CD14-positive monocyte (primary cell): ENCODE measurements at regions not wholly inside any gene's neighbourhood (a gene's known extent, or its start where the extent isn't known, plus 50 kb on each side); places are given as distances from the start of the nearest gene placed in this dataset.

Experiments
- DNase-seq, 3 donors: peaks; one replicate each; pipeline ENCODE4 v3.0.0-alpha.2; 2011 to 2022
- H2AFZ ChIP-seq: 2 replicates; pipeline ENCODE4 v1.6.0; 2012; ENCODE audit warnings: mild to moderate bottlenecking, low read depth, low read length, inconsistent platforms; ENCODE audit not compliant: insufficient read depth, poor library complexity, severe bottlenecking
- H3K27ac ChIP-seq, 2 donors: 1 replicate in 1 of 2; 2 replicates in 1 of 2; pipeline ENCODE4 v1.5.1; 2012 to 2013; ENCODE audit warnings: low read length in 2 of 2, control low read depth in 1 of 2, inconsistent platforms in 1 of 2, low read depth in 1 of 2, mild to moderate bottlenecking in 1 of 2
- H3K27me3 ChIP-seq, 2 donors: one replicate each; pipeline versions ENCODE4 v1.6.0 to v1.6.1; 2011 to 2013; ENCODE audit warnings: low read length in 2 of 2; ENCODE audit not compliant: control insufficient read depth in 2 of 2, insufficient read depth in 2 of 2
- H3K36me3 ChIP-seq, 2 donors: replicated peaks in 1 of 2; 1 replicate in 1 of 2; 2 replicates in 1 of 2; pipeline versions ENCODE4 v1.5.1 to v1.6.1; 2012 to 2013; ENCODE audit warnings: low read length in 2 of 2, control low read depth in 1 of 2, inconsistent platforms in 1 of 2, mild to moderate bottlenecking in 1 of 2; ENCODE audit not compliant: insufficient read depth in 2 of 2, control insufficient read depth in 1 of 2
- H3K4me1 ChIP-seq, 2 donors: 1 replicate in 1 of 2; 2 replicates in 1 of 2; pipeline versions ENCODE4 v1.5.1 to v1.6.1; 2012 to 2013; ENCODE audit warnings: low read length in 2 of 2, control low read depth in 1 of 2, inconsistent platforms in 1 of 2, mild to moderate bottlenecking in 1 of 2, moderate library complexity in 1 of 2; ENCODE audit not compliant: insufficient read depth in 2 of 2, control insufficient read depth in 1 of 2
- H3K4me2 ChIP-seq: replicated peaks from 2 replicates; pipeline ENCODE3; 2012; ENCODE audit warnings: low read length, moderate library complexity, mild to moderate bottlenecking; ENCODE audit not compliant: poor library complexity, severe bottlenecking; ENCODE audit errors: extremely low read depth
- H3K4me3 ChIP-seq, 3 experiments: fragments of 200-600 bp in 1 of 3; sonication (generic) in 1 of 3; replicated peaks in 1 of 3; 1 replicate in 2 of 3; 2 replicates in 1 of 3; pipeline ENCODE4 v1.5.1; 2011 to 2013; ENCODE audit warnings: low read length in 3 of 3, mild to moderate bottlenecking in 3 of 3, control low read depth in 2 of 3, low read depth in 2 of 3, inconsistent platforms in 1 of 3, moderate library complexity in 1 of 3
- H3K79me2 ChIP-seq: 2 replicates; pipeline ENCODE4 v1.6.0; 2012; ENCODE audit warnings: mild to moderate bottlenecking, control low read depth, inconsistent platforms, low read length, moderate library complexity; ENCODE audit not compliant: insufficient read depth
- H3K9ac ChIP-seq: 2 replicates; pipeline ENCODE4 v1.6.0; 2017; ENCODE audit warnings: low read length, mild to moderate bottlenecking; ENCODE audit not compliant: insufficient read depth, poor library complexity, severe bottlenecking
- H3K9me3 ChIP-seq, 2 donors: replicated peaks in 1 of 2; 1 replicate in 1 of 2; 2 replicates in 1 of 2; pipeline versions ENCODE4 v1.5.1 to v1.6.1; 2012 to 2013; ENCODE audit warnings: low read length in 2 of 2, control low read depth in 1 of 2; ENCODE audit not compliant: control insufficient read depth in 1 of 2, insufficient read depth in 1 of 2
- H4K20me1 ChIP-seq: 2 replicates; pipeline ENCODE4 v1.6.0; 2012; ENCODE audit warnings: mild to moderate bottlenecking, low read length, control low read depth, moderate library complexity; ENCODE audit not compliant: insufficient read depth
- H3K27ac Mint-ChIP-seq, 7 donors: one replicate each; pipeline ENCODE4 v1.8.0; 2020; ENCODE audit warnings: mild to moderate bottlenecking in 7 of 7, mixed read lengths in 7 of 7, moderate library complexity in 6 of 7, inconsistent platforms in 2 of 7
- H3K27me3 Mint-ChIP-seq, 3 donors: one replicate each; pipeline ENCODE4 v1.8.0; 2021 to 2022; ENCODE audit warnings: low read depth in 3 of 3, mild to moderate bottlenecking in 3 of 3, mixed read lengths in 3 of 3, moderate library complexity in 3 of 3, inconsistent platforms in 1 of 3
- H3K36me3 Mint-ChIP-seq, 2 donors: one replicate each; pipeline ENCODE4 v1.8.0; 2020; ENCODE audit warnings: mixed read lengths in 2 of 2, inconsistent platforms in 1 of 2, mild to moderate bottlenecking in 1 of 2
- H3K4me1 Mint-ChIP-seq: one replicate; pipeline ENCODE4 v1.8.0; 2020; ENCODE audit warnings: mild to moderate bottlenecking, mixed read lengths
- H3K4me3 Mint-ChIP-seq, 2 donors: one replicate each; pipeline ENCODE4 v1.8.0; 2020; ENCODE audit warnings: mild to moderate bottlenecking in 2 of 2, mixed read lengths in 2 of 2, moderate library complexity in 1 of 2
- H3K9me3 Mint-ChIP-seq, 7 donors: one replicate each; pipeline ENCODE4 v1.8.0; 2020 to 2022; ENCODE audit warnings: mixed read lengths in 7 of 7, mild to moderate bottlenecking in 6 of 7, moderate library complexity in 6 of 7, inconsistent platforms in 2 of 7
- WGBS: methylation state at CpG from one replicate; pipeline ENCODE4 v1.1.5; 2013; ENCODE audit warnings: missing lambda C conversion rate; ENCODE audit not compliant: insufficient coverage; 5-methylcytosine and 5-hydroxymethylcytosine counted together
- intact Hi-C, 2 donors: fragments of 100-400 bp; cut with micrococcal nuclease; formaldehyde crosslinking; loops; one replicate each; pipeline versions ENCODE4 v1.15.0 to v1.15.1; 2023
- TF ChIP-seq, protein P1 (sequence below): fragments of 200-600 bp; IDR thresholded peaks from one replicate; pipeline ENCODE4 v1.8.0; 2022; ENCODE audit warnings: antibody characterized with exemption, mild to moderate bottlenecking

DNA sequence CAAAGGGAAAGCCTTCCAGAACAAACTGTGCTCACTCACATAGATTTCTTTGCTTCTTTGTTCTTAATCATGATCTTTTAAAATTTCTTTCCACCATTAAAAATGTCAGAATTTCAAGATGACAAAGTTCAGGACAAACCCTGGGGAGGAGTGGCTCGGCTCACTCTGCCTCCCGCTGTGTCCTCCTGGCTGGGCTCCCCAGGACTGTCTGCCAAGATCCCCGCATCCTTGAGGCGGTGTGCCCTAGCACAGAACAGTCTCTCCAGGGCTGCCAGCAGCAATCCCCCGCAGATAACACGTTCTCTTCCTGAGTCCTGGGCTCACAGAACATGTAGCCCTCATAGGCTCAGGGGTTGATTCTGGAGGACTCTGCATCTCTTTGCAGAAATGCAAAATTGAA, 98.4 kb upstream of the KCNG1 start:
- Histone ChIP-seq H3K27ac (no peak overlapping the region), H3K4me3 (no peak overlapping the region), H3K79me2 (no peaks in the 10 kb centered on the region), H4K20me1 (no peaks in the 10 kb centered on the region), H3K9me3 (no peaks in the 10 kb centered on the region), H3K36me3 (no peaks in the 10 kb centered on the region), H3K4me2 (no peak overlapping the region), H3K4me1 (no peaks in the 10 kb centered on the region), H3K27me3 (peaks cover 0 to 3% of the 10 kb centered on the region in 2 donors), H2AFZ (no peak overlapping the region), H3K9ac (no peak overlapping the region)
- TF ChIP-seq, protein P1, sequence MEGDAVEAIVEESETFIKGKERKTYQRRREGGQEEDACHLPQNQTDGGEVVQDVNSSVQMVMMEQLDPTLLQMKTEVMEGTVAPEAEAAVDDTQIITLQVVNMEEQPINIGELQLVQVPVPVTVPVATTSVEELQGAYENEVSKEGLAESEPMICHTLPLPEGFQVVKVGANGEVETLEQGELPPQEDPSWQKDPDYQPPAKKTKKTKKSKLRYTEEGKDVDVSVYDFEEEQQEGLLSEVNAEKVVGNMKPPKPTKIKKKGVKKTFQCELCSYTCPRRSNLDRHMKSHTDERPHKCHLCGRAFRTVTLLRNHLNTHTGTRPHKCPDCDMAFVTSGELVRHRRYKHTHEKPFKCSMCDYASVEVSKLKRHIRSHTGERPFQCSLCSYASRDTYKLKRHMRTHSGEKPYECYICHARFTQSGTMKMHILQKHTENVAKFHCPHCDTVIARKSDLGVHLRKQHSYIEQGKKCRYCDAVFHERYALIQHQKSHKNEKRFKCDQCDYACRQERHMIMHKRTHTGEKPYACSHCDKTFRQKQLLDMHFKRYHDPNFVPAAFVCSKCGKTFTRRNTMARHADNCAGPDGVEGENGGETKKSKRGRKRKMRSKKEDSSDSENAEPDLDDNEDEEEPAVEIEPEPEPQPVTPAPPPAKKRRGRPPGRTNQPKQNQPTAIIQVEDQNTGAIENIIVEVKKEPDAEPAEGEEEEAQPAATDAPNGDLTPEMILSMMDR, result no peak
- Mint-ChIP-seq H3K4me3 (no peak overlapping the region), H3K9me3 (no peaks in the 10 kb centered on the region), H3K36me3 (no peaks in the 10 kb centered on the region), H3K4me1 (no peaks in the 10 kb centered on the region), H3K27ac (no peak overlapping the region), H3K27me3 (peaks cover 16 to 28% (median 23%) of the 10 kb centered on the region in 3 donors)
- no peak for DNase-seq
- intact Hi-C loops, result no loop called here
- WGBS, result 45% methylated on average over 5 of the region's 6 CpGs

DNA sequence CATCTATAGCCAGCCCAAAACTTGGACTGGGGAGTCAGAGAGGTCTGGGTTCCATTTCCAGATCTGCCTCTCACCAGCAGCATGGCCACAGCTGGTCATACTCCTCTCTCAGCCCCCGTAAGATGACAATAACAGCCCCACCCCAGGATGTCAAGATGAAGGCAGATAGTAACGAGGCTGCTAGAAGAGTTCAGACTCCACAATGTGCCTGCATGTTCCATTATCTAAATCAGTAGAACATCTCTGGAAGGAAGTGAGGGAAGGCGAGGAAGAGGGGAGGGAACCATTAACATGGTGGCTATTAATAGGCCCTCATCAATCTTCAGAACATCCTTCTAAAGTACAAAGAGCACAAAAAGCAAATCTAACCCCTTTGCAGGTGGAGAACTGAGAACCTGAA, 98.0 kb upstream of the KCNG1 start:
- TF ChIP-seq, protein P1, result no peak
- no peak overlapping the region for H3K9ac ChIP-seq
- H3K4me1 Mint-ChIP-seq, result no peaks in the 10 kb centered on the region
- no peak overlapping the region for H3K4me3 Mint-ChIP-seq
- peaks cover 0 to 3% of the 10 kb centered on the region in 2 donors for H3K27me3 ChIP-seq
- no peaks in the 10 kb centered on the region for H3K36me3 Mint-ChIP-seq
- DNase-seq, result no peak
- no peak overlapping the region for H3K27ac ChIP-seq
- no peaks in the 10 kb centered on the region for H3K9me3 ChIP-seq
- H3K4me3 ChIP-seq, result no peak overlapping the region
- H3K36me3 ChIP-seq, result no peaks in the 10 kb centered on the region
- H4K20me1 ChIP-seq, result no peaks in the 10 kb centered on the region
- no peaks in the 10 kb centered on the region for H3K9me3 Mint-ChIP-seq
- no peaks in the 10 kb centered on the region for H3K79me2 ChIP-seq
- H2AFZ ChIP-seq, result no peak overlapping the region
- no peak overlapping the region for H3K27ac Mint-ChIP-seq
- H3K27me3 Mint-ChIP-seq, result peaks cover 16 to 28% (median 20%) of the 10 kb centered on the region in 3 donors
- H3K4me2 ChIP-seq, result no peak overlapping the region
- no CpG with 5 or more reads among the region's 3 CpGs for WGBS
- no peaks in the 10 kb centered on the region for H3K4me1 ChIP-seq
- intact Hi-C loops, result no loop called here
